Spinal cord (tissue), 9 donors: ENCODE measurements at regions not wholly inside any gene's neighbourhood (a gene's known extent, or its start where the extent isn't known, plus 50 kb on each side); places are given as distances from the start of the nearest gene placed in this dataset.
A peak's percentile ranks its signal among the peaks of the same experiment; 100 is the strongest.

ENCODE experiments used
- DNase-seq, 6 donors: peaks; one replicate each; pipeline versions ENCODE4 v3.0.0 to v3.0.0-alpha.2; 2013 to 2015; ENCODE audit warnings: low spot score in 6 of 6, low read depth in 4 of 6
- H3K27ac ChIP-seq: one replicate; pipeline ENCODE4 v1.5.1; 2013; ENCODE audit warnings: low read depth, low read length, control low read depth
- H3K27me3 ChIP-seq: one replicate; pipeline ENCODE4 v1.6.1; 2013; ENCODE audit warnings: low read length; ENCODE audit not compliant: control insufficient read depth, insufficient read depth
- H3K36me3 ChIP-seq: one replicate; pipeline ENCODE4 v1.6.1; 2013; ENCODE audit warnings: low read length; ENCODE audit not compliant: control insufficient read depth, insufficient read depth
- H3K4me1 ChIP-seq: one replicate; pipeline ENCODE4 v1.6.1; 2013; ENCODE audit warnings: low read length; ENCODE audit not compliant: control insufficient read depth, insufficient read depth
- H3K4me3 ChIP-seq: one replicate; pipeline ENCODE4 v1.5.1; 2013; ENCODE audit warnings: low read depth, low read length, control low read depth
- H3K9me3 ChIP-seq: one replicate; pipeline ENCODE4 v1.6.1; 2013; ENCODE audit warnings: low read length; ENCODE audit not compliant: control insufficient read depth, insufficient read depth
- WGBS: methylation state at CpG from one replicate; pipeline ENCODE4 v1.1.5; 2013; ENCODE audit warnings: missing lambda C conversion rate; ENCODE audit not compliant: insufficient coverage; 5-methylcytosine and 5-hydroxymethylcytosine counted together
- donor health status: healthy.

- H3K9me3 ChIP-seq: no peaks in the 10 kb centered on the region
- peaks cover 5% of the 10 kb centered on the region for H3K4me1 ChIP-seq
- no peak for DNase-seq
- H3K27me3 ChIP-seq: no peaks in the 10 kb centered on the region
- no peak overlapping the region for H3K4me3 ChIP-seq
- WGBS: 91% methylated on average over 3 of the region's 7 CpGs
- H3K27ac ChIP-seq: no peak overlapping the region
- no peaks in the 10 kb centered on the region for H3K36me3 ChIP-seq
These were observed 90.4 kb upstream of the MVB12B start for GRCh38 chr9:126236273-126236672.

DNA sequence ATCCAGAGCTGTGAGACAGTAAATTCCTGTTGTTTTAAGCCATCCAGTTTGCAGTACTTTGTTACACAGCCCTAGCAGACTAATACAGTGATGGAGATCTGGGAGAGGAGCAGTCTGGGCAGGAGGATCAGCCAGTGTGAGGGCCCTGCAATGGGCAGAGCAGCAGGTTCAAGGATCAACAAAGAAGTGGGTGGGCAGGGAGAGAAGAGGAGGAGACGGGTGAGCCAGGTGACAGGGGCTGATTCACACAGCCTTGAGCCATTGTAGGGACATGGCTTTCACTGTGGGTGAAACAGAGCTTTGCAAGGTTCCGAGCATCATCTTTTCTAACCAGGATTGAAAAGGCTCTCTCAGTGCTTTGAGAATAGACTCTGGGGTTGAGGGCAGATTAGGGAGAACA is 88.2 kb upstream of the MVB12B start:
- Histone ChIP-seq H3K27me3 (no peaks in the 10 kb centered on the region), H3K36me3 (no peaks in the 10 kb centered on the region), H3K4me1 (peaks cover 5% of the 10 kb centered on the region), H3K4me3 (no peak overlapping the region), H3K9me3 (no peaks in the 10 kb centered on the region), H3K27ac (no peak overlapping the region)
- DNase-seq: no peak
- WGBS: 93% methylated on average over 2 of the region's 2 CpGs

GRCh38 chr9:126239515-126239914 is 87.1 kb upstream of the MVB12B start:
- Histone ChIP-seq H3K27ac (no peak overlapping the region), H3K27me3 (no peaks in the 10 kb centered on the region), H3K36me3 (no peaks in the 10 kb centered on the region), H3K4me1 (peaks cover 5% of the 10 kb centered on the region), H3K4me3 (no peak overlapping the region), H3K9me3 (no peaks in the 10 kb centered on the region)
- DNase-seq: no peak
- 98% methylated on average over 4 of the region's 4 CpGs for WGBS

GRCh38 chr9:126240835-126241234 is 85.8 kb upstream of the MVB12B start:
- H3K27me3 ChIP-seq: no peaks in the 10 kb centered on the region
- no CpG with 5 or more reads among the region's 1 CpG for WGBS
- no peak overlapping the region for H3K4me3 ChIP-seq
- DNase-seq: no peak
- H3K4me1 ChIP-seq: no peaks in the 10 kb centered on the region
- H3K9me3 ChIP-seq: no peaks in the 10 kb centered on the region
- no peak overlapping the region for H3K27ac ChIP-seq
- no peaks in the 10 kb centered on the region for H3K36me3 ChIP-seq

- no peak overlapping the region for H3K27ac ChIP-seq
- 80% methylated on average over 1 of the region's 3 CpGs for WGBS
- H3K36me3 ChIP-seq: no peaks in the 10 kb centered on the region
- DNase-seq: no peak
- H3K4me3 ChIP-seq: no peak overlapping the region
- H3K27me3 ChIP-seq: no peaks in the 10 kb centered on the region
- no peaks in the 10 kb centered on the region for H3K4me1 ChIP-seq
- H3K9me3 ChIP-seq: peaks cover 2% of the 10 kb centered on the region
These were observed 77.9 kb upstream of the MVB12B start for GRCh38 chr9:126248680-126249079.

- Histone ChIP-seq H3K36me3 (no peaks in the 10 kb centered on the region), H3K9me3 (no peaks in the 10 kb centered on the region), H3K27ac (no peak overlapping the region), H3K4me3 (no peak overlapping the region), H3K4me1 (no peaks in the 10 kb centered on the region), H3K27me3 (peaks cover 4% of the 10 kb centered on the region)
- DNase-seq: no peak
- WGBS: 71% methylated on average over 3 of the region's 14 CpGs
These were observed 64.9 kb upstream of the MVB12B start for GRCh38 chr9:126261584-126262356.

DNA sequence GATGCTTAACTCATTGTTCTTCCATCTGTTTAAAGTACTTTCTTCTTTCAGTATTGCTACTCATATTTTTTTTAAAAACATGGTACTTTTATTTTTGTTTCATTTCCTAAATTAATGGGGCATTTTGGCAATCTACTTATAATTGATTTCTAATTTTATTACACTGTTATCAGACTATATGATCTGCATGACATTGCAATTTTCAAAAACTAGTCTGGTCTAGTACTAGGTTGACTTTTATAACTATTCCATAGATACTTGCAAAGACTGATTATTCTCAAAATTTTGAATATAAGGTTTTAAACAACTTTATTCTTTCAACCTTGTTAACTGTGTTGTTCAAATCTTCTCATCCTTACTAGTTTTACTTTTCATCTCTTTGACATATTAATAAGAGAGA is 63.9 kb upstream of the MVB12B start:
- Histone ChIP-seq H3K9me3 (no peaks in the 10 kb centered on the region), H3K27me3 (peaks cover 4% of the 10 kb centered on the region), H3K4me3 (no peak overlapping the region), H3K4me1 (no peaks in the 10 kb centered on the region), H3K36me3 (no peaks in the 10 kb centered on the region), H3K27ac (no peak overlapping the region)
- DNase-seq: no peak

DNA sequence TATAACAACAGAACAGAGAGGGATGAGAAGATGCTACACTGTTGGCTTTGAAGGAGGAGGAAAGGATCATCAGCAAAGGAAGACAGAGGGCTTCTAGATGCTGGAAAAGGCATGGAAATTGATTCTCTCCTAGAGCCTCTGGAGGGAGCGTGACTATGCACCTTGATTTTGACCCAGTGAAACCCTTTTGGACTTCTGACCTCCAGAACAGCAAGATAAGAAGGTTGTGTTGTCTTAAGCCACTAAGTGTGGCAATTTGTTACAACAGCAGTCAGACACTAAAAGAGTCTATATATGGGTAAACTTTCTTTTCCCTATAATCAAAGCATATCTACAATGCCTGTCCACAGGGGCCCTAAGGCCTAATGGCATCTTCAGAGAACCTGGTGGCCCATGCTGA is 56.1 kb upstream of the MVB12B start:
- WGBS: no CpG with 5 or more reads among the region's 1 CpG
- no peak overlapping the region for H3K27ac ChIP-seq
- peaks cover 9% of the 10 kb centered on the region for H3K4me1 ChIP-seq
- H3K27me3 ChIP-seq: no peaks in the 10 kb centered on the region
- DNase-seq: no peak
- no peaks in the 10 kb centered on the region for H3K9me3 ChIP-seq
- no peak overlapping the region for H3K4me3 ChIP-seq
- H3K36me3 ChIP-seq: no peaks in the 10 kb centered on the region

- no peaks in the 10 kb centered on the region for H3K27me3 ChIP-seq
- DNase-seq: peak in 5 of 6 donors; percentile 12 to 78 (median 44)
- no peaks in the 10 kb centered on the region for H3K36me3 ChIP-seq
- peaks cover 6% of the 10 kb centered on the region for H3K9me3 ChIP-seq
- 33% methylated on average over 13 of the region's 13 CpGs for WGBS
- H3K4me1 ChIP-seq: peaks cover 20% of the 10 kb centered on the region
- peak overlapping the region; percentile 62 for H3K27ac ChIP-seq
- no peak overlapping the region for H3K4me3 ChIP-seq
These were observed 51.1 kb upstream of the MVB12B start for GRCh38 chr9:126275386-126276001.
